Adrenal gland (tissue), 9 donors: ENCODE measurements at regions not wholly inside any gene's neighbourhood (a gene's known extent, or its start where the extent isn't known, plus 50 kb on each side); places are given as distances from the start of the nearest gene placed in this dataset.

Source experiments
- DNase-seq, 7 donors: peaks; one replicate each; pipeline ENCODE4 v3.0.0-alpha.2; 2019 to 2020
- H3K27ac ChIP-seq, 5 donors: fragments of 200-600 bp; sonication (generic) in 4 of 5; 1 replicate in 3 of 5; 2 replicates in 2 of 5; pipeline versions ENCODE4 v1.5.1 to v1.8.0; 2016 to 2020; ENCODE audit warnings: mild to moderate bottlenecking in 1 of 5
- H3K27me3 ChIP-seq: fragments of 200-600 bp; 2 replicates; pipeline ENCODE4 v1.8.0; 2021
- H3K36me3 ChIP-seq, 2 donors: fragments of 200-600 bp; replicated peaks in 1 of 2; 1 replicate in 1 of 2; 2 replicates in 1 of 2; pipeline versions ENCODE4 v1.5.1 to v1.8.0; 2018 to 2022
- H3K4me1 ChIP-seq, 2 donors: fragments of 200-600 bp; replicated peaks in 1 of 2; 1 replicate in 1 of 2; 2 replicates in 1 of 2; pipeline versions ENCODE4 v1.5.1 to v1.8.0; 2018 to 2021
- H3K4me3 ChIP-seq, 4 donors: fragments of 200-600 bp; sonication (generic) in 3 of 4; one replicate each; pipeline ENCODE4 v1.5.1; 2016 to 2018
- H3K9me3 ChIP-seq, 3 donors: fragments of 200-600 bp; sonication (generic) in 1 of 3; replicated peaks in 1 of 3; 1 replicate in 2 of 3; 2 replicates in 1 of 3; pipeline versions ENCODE4 v1.5.1 to v1.8.0; 2016 to 2021
- CTCF ChIP-seq, 6 experiments: fragments of 450-650 bp in 4 of 6; fragments of 200-600 bp in 2 of 6; sonication (generic) in 1 of 6; IDR thresholded peaks; 1 replicate in 5 of 6; 2 replicates in 1 of 6; pipeline versions ENCODE4 v1.5.1 to v1.8.0; 2016 to 2021; ENCODE audit warnings: antibody characterized with exemption in 6 of 6, mild to moderate bottlenecking in 2 of 6, moderate library complexity in 1 of 6
- POLR2A ChIP-seq, 2 donors: fragments of 450-650 bp; IDR thresholded peaks; one replicate each; pipeline ENCODE4 v1.6.1; 2017; ENCODE audit warnings: antibody characterized with exemption in 2 of 2, mild to moderate bottlenecking in 2 of 2, moderate library complexity in 1 of 2
- WGBS, 4 donors: extraction: QIAGEN DNeasy Blood & Tissue Kit in 2 of 4; methylation state at CpG; one replicate each; pipeline versions ENCODE4 v1.1.5 to v1.1.7; 2013 to 2017; 5-methylcytosine and 5-hydroxymethylcytosine counted together
- intact Hi-C, 2 donors: fragments of 100-400 bp; cut with DNase I; formaldehyde crosslinking; loops; one replicate each; pipeline versions ENCODE4 v1.14.1 to v1.15.0; 2022 to 2023
- donor health status: healthy with polysubstance abuse.
- donor health status: Bipolar disorder and iron deficiency.
- donor health status: DM: yes; HTN: yes; CAD: no.
- donor health status: DM: no; HTN: no; CAD: no.
- donor health status: DM: no; HTN: no; CAD: no.

- peaks cover 0 to 12% of the 10 kb centered on the region in 2 donors for H3K36me3 ChIP-seq
- DNase-seq: no peak
- no peaks in the 10 kb centered on the region for H3K9me3 ChIP-seq
- intact Hi-C loops: no loop called here
- no peak for TF ChIP-seq POLR2A (IDR thresholded peaks at IDR 0.05)
- no peak for TF ChIP-seq CTCF (IDR thresholded peaks at IDR 0.05)
- H3K27me3 ChIP-seq: no peaks in the 10 kb centered on the region
- H3K4me3 ChIP-seq: no peak overlapping the region
- H3K4me1 ChIP-seq: no peaks in the 10 kb centered on the region
- 94 to 98% (median 97%) methylated on average over 7 of the region's 7 CpGs for WGBS, 4 donors
- no peak overlapping the region for H3K27ac ChIP-seq
Measured at GRCh38 chr14:95417492-95417891, 97.8 kb upstream of the CLMN start.

GRCh38 chr14:95415993-95416392 lies 96.3 kb upstream of the CLMN start:
- H3K4me1 ChIP-seq: no peaks in the 10 kb centered on the region
- no peak overlapping the region for H3K4me3 ChIP-seq
- H3K27ac ChIP-seq: no peak overlapping the region
- 71 to 87% (median 81%) methylated on average over 8 of the region's 8 CpGs for WGBS, 4 donors
- TF ChIP-seq POLR2A (IDR thresholded peaks at IDR 0.05) (no peak), CTCF (IDR thresholded peaks at IDR 0.05) (no peak)
- H3K36me3 ChIP-seq: peaks cover 0 to 12% of the 10 kb centered on the region in 2 donors
- intact Hi-C loops: no loop called here
- H3K27me3 ChIP-seq: no peaks in the 10 kb centered on the region
- no peak for DNase-seq
- H3K9me3 ChIP-seq: no peaks in the 10 kb centered on the region

- Histone ChIP-seq H3K36me3 (peaks cover 0 to 12% of the 10 kb centered on the region in 2 donors), H3K9me3 (no peaks in the 10 kb centered on the region), H3K4me1 (no peaks in the 10 kb centered on the region), H3K4me3 (no peak overlapping the region), H3K27me3 (no peaks in the 10 kb centered on the region), H3K27ac (no peak overlapping the region)
- no peak for DNase-seq
- TF ChIP-seq POLR2A (IDR thresholded peaks at IDR 0.05) (no peak), CTCF (IDR thresholded peaks at IDR 0.05) (no peak)
- 61 to 75% (median 69%) methylated on average over 8 to 11 of the region's 11 CpGs for WGBS, 4 donors
- intact Hi-C loops: no loop called here
Measured at GRCh38 chr14:95413289-95414215, 93.8 kb upstream of the CLMN start.

GRCh38 chr14:95410838-95411237 lies 91.1 kb upstream of the CLMN start:
- H3K27ac ChIP-seq: no peak overlapping the region
- no peaks in the 10 kb centered on the region for H3K36me3 ChIP-seq
- TF ChIP-seq POLR2A (IDR thresholded peaks at IDR 0.05) (no peak), CTCF (IDR thresholded peaks at IDR 0.05) (no peak)
- intact Hi-C loops: no loop called here
- 45 to 95% (median 80%) methylated on average over 2 of the region's 2 CpGs for whole genome bisulfite sequencing, 4 donors
- no peaks in the 10 kb centered on the region for H3K4me1 ChIP-seq
- H3K27me3 ChIP-seq: no peaks in the 10 kb centered on the region
- H3K4me3 ChIP-seq: no peak overlapping the region
- DNase-seq: no peak
- no peaks in the 10 kb centered on the region for H3K9me3 ChIP-seq
